ENCODE measurements at regions not wholly inside any gene's neighbourhood (a gene's known extent, or its start where the extent isn't known, plus 50 kb on each side); places are given as distances from the start of the nearest gene placed in this dataset.

- Histone ChIP-seq H3K9me3 (replicated peaks in 1 of 2; ENCODE audit: control insufficient read depth in 1 of 2, insufficient read depth in 1 of 2, low read length in 2 of 2) (no peaks in the 10 kb centered on the region), H3K4me1 (ENCODE audit: control insufficient read depth in 1 of 2, insufficient read depth in 2 of 2, low read length in 2 of 2) (no peaks in the 10 kb centered on the region), H2AFZ (ENCODE audit: insufficient read depth, low read depth, low read length, poor library complexity, severe bottlenecking) (no peak overlapping the region), H4K20me1 (ENCODE audit: insufficient read depth, low read length) (no peaks in the 10 kb centered on the region), H3K9ac (ENCODE audit: insufficient read depth, low read length, poor library complexity, severe bottlenecking) (no peak overlapping the region), H3K27ac (ENCODE audit: low read depth in 1 of 2, low read length in 2 of 2) (no peak overlapping the region), H3K79me2 (ENCODE audit: insufficient read depth, low read length) (no peaks in the 10 kb centered on the region), H3K36me3 (replicated peaks in 1 of 2; ENCODE audit: control insufficient read depth in 1 of 2, insufficient read depth in 2 of 2, low read length in 2 of 2) (no peaks in the 10 kb centered on the region), H3K4me2 (replicated peaks; ENCODE audit: extremely low read depth, low read length, poor library complexity, severe bottlenecking) (no peak overlapping the region), H3K4me3 (replicated peaks in 1 of 3; ENCODE audit: low read depth in 2 of 3, low read length in 3 of 3) (no peak overlapping the region), H3K27me3 (ENCODE audit: control insufficient read depth in 2 of 2, insufficient read depth in 2 of 2, low read length in 2 of 2) (no peaks in the 10 kb centered on the region)
- Mint-ChIP-seq H3K27ac (peak overlapping the region in 1 of 7 donors; percentile 55), H3K27me3 (ENCODE audit: low read depth in 3 of 3) (peaks cover 0 to 6% (median 4%) of the 10 kb centered on the region in 3 donors), H3K9me3 (no peaks in the 10 kb centered on the region), H3K4me3 (no peak overlapping the region), H3K36me3 (no peaks in the 10 kb centered on the region), H3K4me1 (peaks cover 13% of the 10 kb centered on the region)
- intact Hi-C loops (cut with micrococcal nuclease), result loop anchor here (5.0 to 10.0 kb wide), 2 partner anchors 284 to 287 kb away; no protein-coding TSS in a partner anchor
- DNase-seq, result no peak
- 84% methylated on average over 6 of the region's 7 CpGs for WGBS (ENCODE audit: insufficient coverage)
- no peak for TF ChIP-seq CTCF (IDR thresholded peaks at IDR 0.05)
Measured at GRCh38 chr2:65551528-65551927, 119.1 kb upstream of the SPRED2 start.

- Histone ChIP-seq H3K79me2 (ENCODE audit: insufficient read depth, low read length) (no peaks in the 10 kb centered on the region), H3K9me3 (replicated peaks in 1 of 2; ENCODE audit: control insufficient read depth in 1 of 2, insufficient read depth in 1 of 2, low read length in 2 of 2) (no peaks in the 10 kb centered on the region), H3K27me3 (ENCODE audit: control insufficient read depth in 2 of 2, insufficient read depth in 2 of 2, low read length in 2 of 2) (no peaks in the 10 kb centered on the region), H4K20me1 (ENCODE audit: insufficient read depth, low read length) (no peaks in the 10 kb centered on the region), H3K4me2 (replicated peaks; ENCODE audit: extremely low read depth, low read length, poor library complexity, severe bottlenecking) (no peak overlapping the region), H3K4me3 (replicated peaks in 1 of 3; ENCODE audit: low read depth in 2 of 3, low read length in 3 of 3) (no peak overlapping the region), H3K36me3 (replicated peaks in 1 of 2; ENCODE audit: control insufficient read depth in 1 of 2, insufficient read depth in 2 of 2, low read length in 2 of 2) (no peaks in the 10 kb centered on the region), H3K9ac (ENCODE audit: insufficient read depth, low read length, poor library complexity, severe bottlenecking) (no peak overlapping the region), H3K4me1 (ENCODE audit: control insufficient read depth in 1 of 2, insufficient read depth in 2 of 2, low read length in 2 of 2) (no peaks in the 10 kb centered on the region), H2AFZ (ENCODE audit: insufficient read depth, low read depth, low read length, poor library complexity, severe bottlenecking) (no peak overlapping the region), H3K27ac (ENCODE audit: low read depth in 1 of 2, low read length in 2 of 2) (no peak overlapping the region)
- peaks cover 0 to 5% (median 2%) of the 10 kb centered on the region in 3 donors for H3K27me3 Mint-ChIP-seq (ENCODE audit: low read depth in 3 of 3)
- H3K4me1 Mint-ChIP-seq, result peaks cover 17% of the 10 kb centered on the region
- WGBS (ENCODE audit: insufficient coverage), result 95% methylated on average over 3 of the region's 7 CpGs
- no peak overlapping the region for H3K4me3 Mint-ChIP-seq
- TF ChIP-seq CTCF (IDR thresholded peaks at IDR 0.05), result no peak
- no peaks in the 10 kb centered on the region for H3K9me3 Mint-ChIP-seq
- no peaks in the 10 kb centered on the region for H3K36me3 Mint-ChIP-seq
- no peak overlapping the region for H3K27ac Mint-ChIP-seq
- intact Hi-C loops (cut with micrococcal nuclease), result loop anchor here (5.0 to 10.0 kb wide), 2 partner anchors 283 to 285 kb away; no protein-coding TSS in a partner anchor
- DNase-seq, result no peak
Measured at GRCh38 chr2:65550246-65550645, 117.8 kb upstream of the SPRED2 start.

Data from CD14-positive monocyte (primary cell).